Naive thymus-derived CD4-positive, alpha-beta T cell (primary cell): ENCODE measurements at regions not wholly inside any gene's neighbourhood (a gene's known extent, or its start where the extent isn't known, plus 50 kb on each side); places are given as distances from the start of the nearest gene placed in this dataset.

Source experiments
- ATAC-seq: fragments of 150-1000 bp; cut with Tn5 transposase; 2 replicates; pipeline ENCODE4 v1.10.0; 2021; ENCODE audit warnings: mild to moderate bottlenecking, moderate library complexity
- CTCF ChIA-PET: fragments of 350-600 bp; sonication (Branson Sonifier 250); formaldehyde crosslinking; loops from one replicate; lab custom pipeline; 2021; ENCODE audit warnings: antibody characterized with exemption; lab: Charles Lee
- POLR2A ChIA-PET: fragments of 350-600 bp; sonication (Branson Sonifier 250); formaldehyde crosslinking; loops from one replicate; lab custom pipeline; 2021; ENCODE audit warnings: antibody characterized with exemption, inconsistent platforms; lab: Charles Lee
- DNase-seq, 9 donors: peaks; one replicate each; pipeline versions ENCODE4 v3.0.0 to v3.0.0-alpha.2; 2020 to 2022; ENCODE audit warnings: mixed read lengths in 1 of 9
- H3K27ac ChIP-seq: one replicate; pipeline ENCODE4 v1.7.0; 2013; ENCODE audit warnings: mild to moderate bottlenecking, low read depth, low read length, moderate library complexity
- H3K27me3 ChIP-seq, 2 donors: one replicate each; pipeline ENCODE4 v1.7.0; 2013; ENCODE audit warnings: low read length in 2 of 2, mild to moderate bottlenecking in 2 of 2, moderate library complexity in 2 of 2; ENCODE audit not compliant: control insufficient read depth in 2 of 2, insufficient read depth in 2 of 2
- H3K36me3 ChIP-seq, 3 experiments: 1 replicate in 2 of 3; 2 replicates in 1 of 3; pipeline ENCODE4 v1.7.0; 2013; ENCODE audit warnings: low read length in 3 of 3, mild to moderate bottlenecking in 3 of 3, moderate library complexity in 1 of 3; ENCODE audit not compliant: insufficient read depth in 3 of 3, control insufficient read depth in 2 of 3
- H3K4me1 ChIP-seq, 2 donors: one replicate each; pipeline ENCODE4 v1.7.0; 2013; ENCODE audit warnings: low read length in 2 of 2, mild to moderate bottlenecking in 2 of 2, moderate library complexity in 1 of 2; ENCODE audit not compliant: control insufficient read depth in 2 of 2, insufficient read depth in 2 of 2
- H3K4me3 ChIP-seq: 2 replicates; pipeline ENCODE4 v1.7.0; 2013; ENCODE audit warnings: mild to moderate bottlenecking, low read length
- H3K9me3 ChIP-seq, 3 experiments: 1 replicate in 2 of 3; 2 replicates in 1 of 3; pipeline ENCODE4 v1.7.0; 2013; ENCODE audit warnings: low read length in 3 of 3; ENCODE audit not compliant: control insufficient read depth in 2 of 3
- H3K27ac Mint-ChIP-seq, 9 donors: one replicate each; pipeline ENCODE4 v1.8.0; 2020 to 2022; ENCODE audit warnings: mixed read lengths in 9 of 9, mild to moderate bottlenecking in 8 of 9, moderate library complexity in 5 of 9, inconsistent platforms in 2 of 9
- H3K27me3 Mint-ChIP-seq, 5 donors: one replicate each; pipeline ENCODE4 v1.8.0; 2021 to 2022; ENCODE audit warnings: mixed read lengths in 5 of 5, mild to moderate bottlenecking in 1 of 5
- H3K36me3 Mint-ChIP-seq, 5 donors: one replicate each; pipeline ENCODE4 v1.8.0; 2020 to 2022; ENCODE audit warnings: mixed read lengths in 5 of 5, mild to moderate bottlenecking in 3 of 5, inconsistent platforms in 1 of 5
- H3K4me1 Mint-ChIP-seq, 7 donors: one replicate each; pipeline ENCODE4 v1.8.0; 2020 to 2022; ENCODE audit warnings: mixed read lengths in 7 of 7, mild to moderate bottlenecking in 3 of 7, inconsistent platforms in 1 of 7
- H3K4me3 Mint-ChIP-seq, 10 donors: one replicate each; pipeline ENCODE4 v1.8.0; 2020 to 2022; ENCODE audit warnings: mild to moderate bottlenecking in 10 of 10, mixed read lengths in 10 of 10, moderate library complexity in 6 of 10, inconsistent platforms in 2 of 10
- H3K9me3 Mint-ChIP-seq, 11 donors: one replicate each; pipeline ENCODE4 v1.8.0; 2020 to 2022; ENCODE audit warnings: mixed read lengths in 11 of 11, mild to moderate bottlenecking in 4 of 11, inconsistent platforms in 1 of 11, moderate library complexity in 1 of 11
- intact Hi-C, 2 donors: fragments of 100-400 bp; cut with micrococcal nuclease; formaldehyde crosslinking; loops; one replicate each; pipeline ENCODE4 v1.15.1; 2023

GRCh38 chr11:39804271-39804670, 1655.2 kb downstream of the LRRC4C start:
- CTCF ChIA-PET: no interaction called here
- Mint-ChIP-seq H3K4me1 (no peaks in the 10 kb centered on the region), H3K4me3 (no peak overlapping the region), H3K9me3 (peaks cover 7 to 32% (median 11%) of the 10 kb centered on the region in 11 donors), H3K27me3 (no peaks in the 10 kb centered on the region), H3K36me3 (peaks cover 0 to 2% (median 0%) of the 10 kb centered on the region in 5 donors), H3K27ac (no peak overlapping the region)
- Histone ChIP-seq H3K4me1 (no peaks in the 10 kb centered on the region), H3K27me3 (no peaks in the 10 kb centered on the region), H3K36me3 (no peaks in the 10 kb centered on the region), H3K4me3 (no peak overlapping the region), H3K27ac (no peak overlapping the region), H3K9me3 (peaks cover 0 to 7% (median 0%) of the 10 kb centered on the region in 3 experiments)
- POLR2A ChIA-PET: no interaction called here
- ATAC-seq: no peak
- intact Hi-C loops: no loop called here
- no peak for DNase-seq

GRCh38 chr11:39786682-39787081, 1672.8 kb downstream of the LRRC4C start:
- Mint-ChIP-seq H3K36me3 (no peaks in the 10 kb centered on the region), H3K27ac (no peak overlapping the region), H3K4me3 (no peak overlapping the region), H3K4me1 (no peaks in the 10 kb centered on the region), H3K27me3 (no peaks in the 10 kb centered on the region), H3K9me3 (peaks cover 0 to 7% (median 6%) of the 10 kb centered on the region in 11 donors)
- ChIA-PET POLR2A (no interaction called here), CTCF (no interaction called here)
- H3K36me3 ChIP-seq: no peaks in the 10 kb centered on the region
- intact Hi-C loops: no loop called here
- ATAC-seq (no peak), DNase-seq (no peak)
- H3K9me3 ChIP-seq: peaks cover 0 to 3% (median 0%) of the 10 kb centered on the region in 3 experiments
- H3K27me3 ChIP-seq: no peaks in the 10 kb centered on the region
- H3K4me3 ChIP-seq: no peak overlapping the region
- no peak overlapping the region for H3K27ac ChIP-seq
- no peaks in the 10 kb centered on the region for H3K4me1 ChIP-seq

GRCh38 chr11:39786281-39786680, 1673.2 kb downstream of the LRRC4C start:
- CTCF ChIA-PET: no interaction called here
- H3K9me3 Mint-ChIP-seq: peaks cover 0 to 8% (median 6%) of the 10 kb centered on the region in 11 donors

DNA sequence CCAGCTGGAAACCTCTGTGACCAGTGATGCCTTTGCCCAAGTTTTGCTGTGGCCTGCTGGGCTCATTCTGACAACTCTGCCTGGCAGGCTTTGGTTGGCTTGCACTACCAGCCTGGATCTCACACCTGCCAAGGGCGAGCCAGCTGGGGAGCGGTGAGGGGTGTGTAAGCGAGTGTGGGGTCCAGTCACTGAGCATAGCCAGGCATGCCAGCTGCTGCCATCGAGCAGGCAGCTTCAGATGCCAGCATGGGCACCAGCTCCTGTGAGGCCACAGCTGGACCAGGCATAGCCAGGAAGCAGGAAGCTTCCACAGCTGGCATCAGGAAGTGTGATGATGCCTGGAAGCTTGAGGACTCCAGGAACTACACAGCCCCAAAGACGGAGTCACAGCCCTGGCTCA, 1674.6 kb downstream of the LRRC4C start:
- Histone ChIP-seq H3K27ac (no peak overlapping the region), H3K27me3 (no peaks in the 10 kb centered on the region), H3K9me3 (peaks cover 0 to 3% (median 0%) of the 10 kb centered on the region in 3 experiments), H3K4me3 (no peak overlapping the region), H3K36me3 (no peaks in the 10 kb centered on the region), H3K4me1 (no peaks in the 10 kb centered on the region)
- no peaks in the 10 kb centered on the region for H3K27me3 Mint-ChIP-seq
- H3K9me3 Mint-ChIP-seq: peaks cover 0 to 8% (median 5%) of the 10 kb centered on the region in 11 donors
- peaks cover 0 to 1% (median 0%) of the 10 kb centered on the region in 7 donors for H3K4me1 Mint-ChIP-seq
- no peaks in the 10 kb centered on the region for H3K36me3 Mint-ChIP-seq
- no peak for DNase-seq
- no peak overlapping the region for H3K4me3 Mint-ChIP-seq
- ATAC-seq: no peak
- intact Hi-C loops: no loop called here
- ChIA-PET POLR2A (no interaction called here), CTCF (no interaction called here)
- H3K27ac Mint-ChIP-seq: no peak overlapping the region

More at GRCh38 chr11:39786281-39786680, 1673.2 kb downstream of the LRRC4C start:
- Mint-ChIP-seq H3K4me3 (no peak overlapping the region), H3K27me3 (no peaks in the 10 kb centered on the region), H3K27ac (no peak overlapping the region), H3K4me1 (no peaks in the 10 kb centered on the region), H3K36me3 (no peaks in the 10 kb centered on the region)
- H3K36me3 ChIP-seq: no peaks in the 10 kb centered on the region
- H3K27me3 ChIP-seq: no peaks in the 10 kb centered on the region
- H3K4me3 ChIP-seq: no peak overlapping the region
- DNase-seq (no peak), ATAC-seq (no peak)
- no peak overlapping the region for H3K27ac ChIP-seq
- peaks cover 0 to 3% (median 0%) of the 10 kb centered on the region in 3 experiments for H3K9me3 ChIP-seq
- H3K4me1 ChIP-seq: no peaks in the 10 kb centered on the region
- POLR2A ChIA-PET: no interaction called here
- intact Hi-C loops: no loop called here

DNA sequence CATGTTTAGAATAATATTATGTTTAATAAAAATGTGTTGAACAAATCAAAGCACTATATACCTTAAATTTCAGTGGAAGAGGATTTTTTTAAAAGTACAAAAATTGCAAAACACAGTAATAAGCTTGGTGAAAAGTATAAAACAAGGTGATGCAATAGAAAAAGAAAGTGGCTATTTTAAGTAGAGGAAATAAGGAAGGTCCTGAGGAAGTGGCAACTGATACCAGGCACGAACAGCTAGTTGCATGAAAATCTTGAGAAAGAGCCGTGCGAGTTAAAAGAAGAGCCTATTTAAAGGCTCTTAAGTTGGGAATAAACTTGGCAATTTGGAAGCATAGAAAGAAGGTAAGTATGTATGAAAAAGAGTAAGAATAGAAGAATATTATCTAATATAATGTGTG, 1679.3 kb downstream of the LRRC4C start:
- DNase-seq (no peak), ATAC-seq (no peak)
- peaks cover 0 to 3% (median 0%) of the 10 kb centered on the region in 3 experiments for H3K9me3 ChIP-seq
- no peak overlapping the region for H3K27ac ChIP-seq
- no peaks in the 10 kb centered on the region for H3K36me3 ChIP-seq
- H3K27me3 Mint-ChIP-seq: no peaks in the 10 kb centered on the region
- H3K4me3 Mint-ChIP-seq: no peak overlapping the region
- intact Hi-C loops: no loop called here
- peaks cover 0 to 16% (median 3%) of the 10 kb centered on the region in 11 donors for H3K9me3 Mint-ChIP-seq
- no peaks in the 10 kb centered on the region for H3K36me3 Mint-ChIP-seq
- ChIA-PET POLR2A (no interaction called here), CTCF (no interaction called here)
- H3K4me3 ChIP-seq: no peak overlapping the region
- H3K27me3 ChIP-seq: no peaks in the 10 kb centered on the region
- peaks cover 0 to 1% (median 0%) of the 10 kb centered on the region in 7 donors for H3K4me1 Mint-ChIP-seq
- no peak overlapping the region for H3K27ac Mint-ChIP-seq
- no peaks in the 10 kb centered on the region for H3K4me1 ChIP-seq

DNA sequence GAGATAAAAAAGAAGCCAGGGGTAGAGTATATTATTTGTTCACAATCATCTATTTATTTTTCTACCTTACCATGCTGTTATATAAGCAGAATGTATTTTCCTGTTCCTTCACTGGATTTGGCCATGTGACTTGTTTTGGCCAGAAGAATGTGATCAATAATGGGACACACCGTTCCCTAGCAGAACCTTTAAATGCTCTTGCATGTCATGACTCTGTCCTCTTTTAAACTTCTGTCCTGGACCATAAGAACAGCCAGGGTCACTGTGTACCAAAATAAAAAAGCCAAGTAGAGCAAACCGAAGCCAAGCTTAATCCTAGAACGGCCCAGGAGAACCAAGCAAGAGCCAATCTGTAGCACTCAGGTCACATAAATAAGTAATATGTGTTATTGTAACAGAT, 1682.4 kb downstream of the LRRC4C start:
- intact Hi-C loops: no loop called here
- ChIA-PET CTCF (no interaction called here), POLR2A (no interaction called here)
- H3K4me1 ChIP-seq: no peaks in the 10 kb centered on the region
- H3K9me3 Mint-ChIP-seq: peaks cover 0 to 15% (median 6%) of the 10 kb centered on the region in 11 donors
- ATAC-seq (no peak), DNase-seq (no peak)
- no peaks in the 10 kb centered on the region for H3K27me3 ChIP-seq
- H3K27me3 Mint-ChIP-seq: no peaks in the 10 kb centered on the region
- no peaks in the 10 kb centered on the region for H3K36me3 ChIP-seq
- no peak overlapping the region for H3K27ac ChIP-seq
- no peaks in the 10 kb centered on the region for H3K36me3 Mint-ChIP-seq
- H3K4me1 Mint-ChIP-seq: peaks cover 0 to 1% (median 0%) of the 10 kb centered on the region in 7 donors
- no peak overlapping the region for H3K4me3 Mint-ChIP-seq
- H3K9me3 ChIP-seq: no peaks in the 10 kb centered on the region
- H3K4me3 ChIP-seq: no peak overlapping the region
- no peak overlapping the region for H3K27ac Mint-ChIP-seq

DNA sequence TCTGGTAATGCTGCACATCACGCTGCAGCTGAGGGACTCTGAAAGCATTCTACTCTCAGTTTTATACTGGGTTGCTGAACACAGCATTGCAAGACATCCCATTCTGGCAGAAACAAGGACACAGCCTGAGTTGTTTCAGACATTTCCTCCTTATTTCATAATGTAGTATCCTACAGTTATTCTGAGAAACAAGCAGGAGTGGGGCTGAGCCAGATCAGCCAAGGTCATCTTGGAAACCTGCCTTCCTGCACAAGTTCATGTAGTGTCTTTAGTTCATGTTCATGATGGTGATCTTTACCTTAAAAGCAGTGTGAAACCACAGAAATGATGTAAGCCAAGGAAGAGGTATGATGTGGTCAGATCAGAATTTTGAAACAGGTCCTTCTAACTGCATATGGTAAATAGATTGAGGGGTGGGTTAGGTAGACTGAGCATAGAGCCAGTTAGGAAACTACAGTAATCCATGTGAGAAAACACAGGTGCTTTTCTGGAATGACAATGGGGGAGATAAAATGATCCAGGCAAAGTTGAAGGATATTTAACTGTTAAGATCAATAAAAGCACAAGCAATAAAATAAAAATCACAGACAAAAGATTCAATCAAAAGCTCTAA, 1686.8 kb downstream of the LRRC4C start:
- Histone ChIP-seq H3K4me3 (no peak overlapping the region), H3K9me3 (no peaks in the 10 kb centered on the region), H3K27me3 (no peaks in the 10 kb centered on the region), H3K4me1 (no peaks in the 10 kb centered on the region), H3K27ac (no peak overlapping the region), H3K36me3 (no peaks in the 10 kb centered on the region)
- no peak for DNase-seq
- H3K4me3 Mint-ChIP-seq: no peak overlapping the region
- peaks cover 0 to 29% (median 6%) of the 10 kb centered on the region in 11 donors for H3K9me3 Mint-ChIP-seq
- CTCF ChIA-PET: no interaction called here
- no peak for ATAC-seq
- H3K27ac Mint-ChIP-seq: no peak overlapping the region
- H3K27me3 Mint-ChIP-seq: no peaks in the 10 kb centered on the region
- POLR2A ChIA-PET: no interaction called here
- no peaks in the 10 kb centered on the region for H3K36me3 Mint-ChIP-seq
- intact Hi-C loops: no loop called here
- H3K4me1 Mint-ChIP-seq: no peaks in the 10 kb centered on the region
